ENCODE measurements at regions not wholly inside any gene's neighbourhood (a gene's known extent, or its start where the extent isn't known, plus 50 kb on each side); places are given as distances from the start of the nearest gene placed in this dataset.
"Not testable (repeated sequence)": the region's sequence is repeated elsewhere in the genome, so short reads cannot be mapped to it uniquely, and the experiment has no call there.

DNA sequence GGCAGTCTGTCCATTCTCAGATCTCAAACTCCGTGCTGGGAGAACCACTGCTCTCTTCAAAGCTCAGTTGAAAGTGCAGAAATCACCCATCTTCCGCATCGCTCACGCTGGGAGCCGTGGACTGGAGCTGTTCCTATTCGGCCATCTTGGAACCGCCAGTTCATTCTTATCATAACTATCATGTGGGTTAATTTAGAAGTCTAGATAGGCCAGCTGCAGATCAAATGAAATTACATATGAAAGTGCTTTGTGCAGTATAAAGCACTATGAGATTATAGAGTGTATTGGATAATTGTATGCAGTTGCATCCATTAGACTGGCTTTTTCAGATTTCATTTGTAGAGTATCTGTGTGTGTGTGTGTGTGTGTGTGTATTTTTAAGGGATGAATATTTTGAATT is 57.8 kb downstream of the PRORP start:
- Histone ChIP-seq H3K9me2 (no peaks in the 10 kb centered on the region), H3K27me3 (ENCODE audit: insufficient read depth) (no peaks in the 10 kb centered on the region), H3K79me2 (ENCODE audit: insufficient read depth) (peaks cover 4% of the 10 kb centered on the region; the same call in 1 of the 2 replicates), H3K9ac (no peak overlapping the region), H3K4me3 (ENCODE audit: low read depth in 2 of 2, low read length in 1 of 2) (no peak overlapping the region), H3K36me3 (replicated peaks in 1 of 2; ENCODE audit: control insufficient read depth in 1 of 2, insufficient read depth in 2 of 2, low read length in 1 of 2) (peaks cover 0 to 4% of the 10 kb centered on the region in 2 experiments), H2AFZ (ENCODE audit: low read depth) (no peak overlapping the region), H3F3A (replicated peaks; ENCODE audit: insufficient read depth) (no peaks in the 10 kb centered on the region), H3K27ac (ENCODE audit: low read depth in 2 of 2, low read length in 1 of 2) (peak overlapping the region in 1 of 2 experiments; percentile 61; a peak in 1 of 4 replicates), H3K9me3 (no peaks in the 10 kb centered on the region), H4K20me1 (ENCODE audit: insufficient read depth) (no peaks in the 10 kb centered on the region), H3K4me1 (ENCODE audit: control insufficient read depth in 1 of 2, insufficient read depth in 2 of 2, low read depth in 1 of 2, low read length in 1 of 2) (peaks cover 0 to 4% of the 10 kb centered on the region in 2 experiments; a peak in 1 of 4 replicates), H3K4me2 (no peak overlapping the region)
- peak; percentile 44 for DNase-seq
- CTCF ChIA-PET, result interaction anchor here (1.0 to 1.6 kb wide), 2 partner anchors 10 to 13 kb away, joined by 4 read pairs; no protein-coding TSS in a partner anchor
- 66% methylated on average over 7 of the region's 7 CpGs for WGBS (ENCODE audit: low lambda C conversion rate)
- TF ChIP-seq NRF1 (IDR thresholded peaks at IDR 0.05; ENCODE audit: low read depth, low read length) (no peak), CHD2 (IDR thresholded peaks at IDR 0.05; ENCODE audit: low read length, partially characterized antibody) (peak; percentile 10), POLR2AphosphoS5 (IDR thresholded peaks at IDR 0.05; ENCODE audit: low read depth, low read length) (no peak), RAD21 (IDR thresholded peaks at IDR 0.05; ENCODE audit: low read length) (0 out of 2 replicates have a peak, but pooled peaks have one; percentile 4), FOXM1 (IDR thresholded peaks at IDR 0.05; ENCODE audit: low read depth) (no peak), FOSL2 (IDR thresholded peaks at IDR 0.05; ENCODE audit: borderline replicate concordance, low read depth) (no peak), GATA2 (CRISPR knock-in tag; IDR thresholded peaks at IDR 0.05) (peak; percentile 78), EP300 (IDR thresholded peaks at IDR 0.05; ENCODE audit: borderline replicate concordance in 1 of 2, low read depth in 1 of 2, low read length in 1 of 2) (peak in 1 of 2 experiments; percentile 66; a peak in 1 of 4 replicates), FOXJ3 (CRISPR knock-in tag; IDR thresholded peaks at IDR 0.05) (no peak), RCOR1 (IDR thresholded peaks at IDR 0.05; ENCODE audit: low read length) (peak; percentile 39; the same call in 1 of the 2 replicates), MXI1 (IDR thresholded peaks at IDR 0.05; ENCODE audit: low read depth, low read length) (no peak), EZH2phosphoT487 (IDR thresholded peaks at IDR 0.05; ENCODE audit: borderline replicate concordance, low read depth) (no peak)
- TF ChIP-seq, protein P1, sequence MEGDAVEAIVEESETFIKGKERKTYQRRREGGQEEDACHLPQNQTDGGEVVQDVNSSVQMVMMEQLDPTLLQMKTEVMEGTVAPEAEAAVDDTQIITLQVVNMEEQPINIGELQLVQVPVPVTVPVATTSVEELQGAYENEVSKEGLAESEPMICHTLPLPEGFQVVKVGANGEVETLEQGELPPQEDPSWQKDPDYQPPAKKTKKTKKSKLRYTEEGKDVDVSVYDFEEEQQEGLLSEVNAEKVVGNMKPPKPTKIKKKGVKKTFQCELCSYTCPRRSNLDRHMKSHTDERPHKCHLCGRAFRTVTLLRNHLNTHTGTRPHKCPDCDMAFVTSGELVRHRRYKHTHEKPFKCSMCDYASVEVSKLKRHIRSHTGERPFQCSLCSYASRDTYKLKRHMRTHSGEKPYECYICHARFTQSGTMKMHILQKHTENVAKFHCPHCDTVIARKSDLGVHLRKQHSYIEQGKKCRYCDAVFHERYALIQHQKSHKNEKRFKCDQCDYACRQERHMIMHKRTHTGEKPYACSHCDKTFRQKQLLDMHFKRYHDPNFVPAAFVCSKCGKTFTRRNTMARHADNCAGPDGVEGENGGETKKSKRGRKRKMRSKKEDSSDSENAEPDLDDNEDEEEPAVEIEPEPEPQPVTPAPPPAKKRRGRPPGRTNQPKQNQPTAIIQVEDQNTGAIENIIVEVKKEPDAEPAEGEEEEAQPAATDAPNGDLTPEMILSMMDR (IDR thresholded peaks at IDR 0.05), result no peak
- TF ChIP-seq, protein P2, sequence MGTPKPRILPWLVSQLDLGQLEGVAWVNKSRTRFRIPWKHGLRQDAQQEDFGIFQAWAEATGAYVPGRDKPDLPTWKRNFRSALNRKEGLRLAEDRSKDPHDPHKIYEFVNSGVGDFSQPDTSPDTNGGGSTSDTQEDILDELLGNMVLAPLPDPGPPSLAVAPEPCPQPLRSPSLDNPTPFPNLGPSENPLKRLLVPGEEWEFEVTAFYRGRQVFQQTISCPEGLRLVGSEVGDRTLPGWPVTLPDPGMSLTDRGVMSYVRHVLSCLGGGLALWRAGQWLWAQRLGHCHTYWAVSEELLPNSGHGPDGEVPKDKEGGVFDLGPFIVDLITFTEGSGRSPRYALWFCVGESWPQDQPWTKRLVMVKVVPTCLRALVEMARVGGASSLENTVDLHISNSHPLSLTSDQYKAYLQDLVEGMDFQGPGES (IDR thresholded peaks at IDR 0.05; ENCODE audit: low read depth, low read length), result no peak
- POLR2A ChIA-PET, result interaction anchor here (0.6 kb wide), 1 partner anchor 31 kb away, joined by 6 read pairs; no protein-coding TSS in a partner anchor

DNA sequence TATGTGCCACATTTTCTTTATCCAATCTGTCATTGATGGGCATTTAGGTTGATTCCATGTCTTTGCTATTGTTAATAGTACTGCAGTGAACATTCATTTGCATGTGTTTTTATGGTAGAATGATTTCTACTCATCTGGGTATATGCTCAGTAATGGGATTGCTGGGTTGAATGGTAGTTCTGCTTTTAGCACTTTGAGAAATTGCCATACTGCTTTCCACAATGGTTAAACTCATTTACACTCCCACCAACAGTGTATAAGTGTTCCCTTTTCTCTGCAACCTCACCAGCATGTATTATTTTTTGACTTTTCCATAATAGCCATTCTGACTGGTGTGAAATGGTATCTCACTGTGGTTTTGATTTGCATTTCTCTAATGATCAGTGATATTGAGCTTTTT is 62.5 kb downstream of the PRORP start:
- H3K9me2 ChIP-seq; H3K9me3 ChIP-seq; H3K9ac ChIP-seq; H3K4me2 ChIP-seq; H3K27me3 ChIP-seq (ENCODE audit: insufficient read depth); H3K4me1 ChIP-seq (ENCODE audit: control insufficient read depth in 1 of 2, insufficient read depth in 2 of 2, low read depth in 1 of 2, low read length in 1 of 2); H3F3A ChIP-seq (replicated peaks; ENCODE audit: insufficient read depth); H3K79me2 ChIP-seq (ENCODE audit: insufficient read depth); POLR2A ChIA-PET; H4K20me1 ChIP-seq (ENCODE audit: insufficient read depth); H2AFZ ChIP-seq (ENCODE audit: low read depth); H3K36me3 ChIP-seq (replicated peaks in 1 of 2; ENCODE audit: control insufficient read depth in 1 of 2, insufficient read depth in 2 of 2, low read length in 1 of 2); H3K4me3 ChIP-seq (ENCODE audit: low read depth in 2 of 2, low read length in 1 of 2); DNase-seq; H3K27ac ChIP-seq (ENCODE audit: low read depth in 2 of 2, low read length in 1 of 2): not testable (repeated sequence)
- CTCF ChIA-PET, result interaction anchor here (0.6 kb wide), 1 partner anchor 45 kb away, joined by 3 read pairs; no protein-coding TSS in a partner anchor
